GM19438 (cell line): ENCODE measurements at regions not wholly inside any gene's neighbourhood (a gene's known extent, or its start where the extent isn't known, plus 50 kb on each side); places are given as distances from the start of the nearest gene placed in this dataset.

Experiments used
- ATAC-seq: cut with Tn5 transposase; IDR thresholded peaks from one replicate; pipeline ENCODE4 v1.9.1; 2021; ENCODE audit warnings: low read depth; ENCODE audit not compliant: unreplicated experiment

DNA sequence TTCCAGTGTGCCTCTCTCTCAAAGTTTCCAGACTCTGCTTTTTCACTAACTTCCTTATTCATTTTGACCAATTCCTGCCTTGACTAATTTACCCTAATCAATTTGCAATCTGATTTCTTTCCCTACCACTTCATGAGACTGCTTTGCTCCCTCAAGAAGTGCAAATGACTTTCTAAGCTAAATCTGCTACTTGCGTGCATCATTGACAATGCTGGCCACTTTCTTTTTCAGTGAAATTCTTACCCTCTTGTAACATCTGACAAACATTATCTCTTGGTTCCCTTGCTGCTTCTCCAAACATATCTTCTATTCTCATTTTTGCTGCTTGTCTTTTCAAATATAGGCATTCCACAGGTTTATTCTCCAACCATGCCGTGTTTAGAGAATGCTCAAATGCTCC lies 659.9 kb downstream of the USP25 start:
- no peak for ATAC-seq

- no peak for ATAC-seq
Observed at GRCh38 chr21:16395285-16395684, 665.5 kb downstream of the USP25 start.

DNA sequence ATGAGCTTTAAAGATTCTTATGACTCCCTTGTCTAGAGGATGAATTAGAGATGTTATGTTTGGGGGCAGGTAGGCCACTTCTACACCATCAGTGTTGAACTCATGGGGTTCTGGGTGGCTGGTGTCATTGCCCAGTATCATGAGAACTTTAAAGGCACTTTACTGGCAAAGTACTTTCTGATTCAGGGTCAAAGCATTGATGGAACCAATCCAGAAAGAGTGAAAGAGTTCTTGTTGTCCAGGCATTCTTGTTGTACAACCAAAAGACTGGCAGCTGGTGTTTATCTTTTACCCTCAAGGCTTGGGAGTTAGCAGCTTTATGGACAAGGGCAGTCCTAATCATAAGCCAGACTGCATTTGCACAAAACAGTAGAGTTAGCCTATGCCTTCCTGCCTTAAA lies 673.0 kb downstream of the USP25 start:
- no peak for ATAC-seq

DNA sequence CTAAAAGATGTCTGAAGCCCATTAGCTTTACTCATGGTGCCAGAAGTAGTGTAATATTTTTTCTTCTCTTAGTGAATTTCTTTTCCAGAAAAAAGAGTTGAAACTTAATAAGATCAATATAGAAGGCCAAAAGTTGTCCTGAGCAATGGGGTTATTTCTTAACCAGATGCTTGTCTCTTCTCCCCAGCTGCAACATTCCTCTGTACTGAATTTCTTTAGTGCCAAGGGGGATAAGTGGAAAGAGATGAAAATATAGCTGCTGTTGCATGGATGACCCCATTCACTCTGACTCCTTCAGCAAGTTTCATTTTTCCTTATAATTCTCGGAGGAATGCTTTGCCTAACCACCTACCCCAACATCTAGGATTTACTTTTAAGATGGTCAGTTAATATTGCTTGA lies 675.0 kb downstream of the USP25 start:
- ATAC-seq = no peak

- ATAC-seq = no peak
Observed at GRCh38 chr21:16406355-16406754, 676.6 kb downstream of the USP25 start.

GRCh38 chr21:16407403-16408240 lies 677.8 kb downstream of the USP25 start:
- no peak for ATAC-seq

- no peak for ATAC-seq
Observed at GRCh38 chr21:16408280-16408679, 678.5 kb downstream of the USP25 start.

- no peak for ATAC-seq
Observed at GRCh38 chr21:16409352-16409751, 679.6 kb downstream of the USP25 start.

GRCh38 chr21:16418226-16418625 lies 688.4 kb downstream of the USP25 start:
- ATAC-seq = no peak

GRCh38 chr21:16418642-16419041 lies 688.9 kb downstream of the USP25 start:
- no peak for ATAC-seq

GRCh38 chr21:16419188-16419921 lies 689.6 kb downstream of the USP25 start:
- ATAC-seq = no peak

- no peak for ATAC-seq
Observed at GRCh38 chr21:16420031-16420724, 690.4 kb downstream of the USP25 start.

- ATAC-seq = no peak
Observed at GRCh38 chr21:16421007-16421406, 691.2 kb downstream of the USP25 start.

GRCh38 chr21:16421965-16422364 lies 692.2 kb downstream of the USP25 start:
- no peak for ATAC-seq

DNA sequence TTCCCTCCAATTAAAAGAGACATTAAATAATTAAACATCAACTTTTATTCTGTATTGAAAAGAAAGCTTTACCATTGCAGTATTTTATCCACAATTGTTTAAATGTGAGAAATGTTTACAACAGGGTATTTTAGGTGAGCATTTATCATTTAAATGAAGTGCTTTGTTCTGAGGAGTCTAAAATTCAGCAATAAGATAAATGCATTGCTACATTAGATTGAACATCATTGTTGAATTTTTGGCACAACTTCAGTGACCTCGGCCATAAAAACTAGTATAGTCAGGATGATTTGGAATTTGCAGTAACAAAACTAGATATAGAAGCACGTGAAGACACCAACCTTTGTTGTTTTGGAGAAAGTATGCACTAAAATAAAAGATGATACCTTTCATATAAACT lies 692.9 kb downstream of the USP25 start:
- ATAC-seq = no peak

- no peak for ATAC-seq
Observed at GRCh38 chr21:16423921-16424320, 694.1 kb downstream of the USP25 start.

GRCh38 chr21:16424331-16424751 lies 694.6 kb downstream of the USP25 start:
- ATAC-seq = no peak

- ATAC-seq = no peak
Observed at GRCh38 chr21:16425376-16425775, 695.6 kb downstream of the USP25 start.

- ATAC-seq = no peak
Observed at GRCh38 chr21:16426936-16427335, 697.2 kb downstream of the USP25 start.

GRCh38 chr21:16427587-16428087 lies 697.9 kb downstream of the USP25 start:
- ATAC-seq = no peak

- ATAC-seq = no peak
Observed at GRCh38 chr21:16437586-16437985, 707.8 kb downstream of the USP25 start.
